Upper lobe of left lung (tissue), 4 donors: ENCODE measurements at regions not wholly inside any gene's neighbourhood (a gene's known extent, or its start where the extent isn't known, plus 50 kb on each side); places are given as distances from the start of the nearest gene placed in this dataset.

Source experiments
- CTCF ChIP-seq, 6 experiments: fragments of 450-650 bp in 4 of 6; fragments of 200-600 bp in 2 of 6; sonication (generic) in 2 of 6; IDR thresholded peaks; one replicate each; pipeline ENCODE4 v1.5.1; 2016 to 2019; ENCODE audit warnings: antibody characterized with exemption in 6 of 6
- EP300 ChIP-seq, 4 donors: sonication (generic); formaldehyde crosslinking; IDR thresholded peaks; one replicate each; pipeline ENCODE4 v1.5.1; 2017; ENCODE audit warnings: antibody characterized with exemption in 4 of 4, control low read depth in 2 of 4
- POLR2A ChIP-seq, 4 donors: fragments of 450-650 bp; IDR thresholded peaks; one replicate each; pipeline ENCODE4 v1.5.1; 2016 to 2017; ENCODE audit warnings: antibody characterized with exemption in 4 of 4, mild to moderate bottlenecking in 2 of 4
- POLR2AphosphoS5 ChIP-seq, 2 donors: sonication (generic); formaldehyde crosslinking; IDR thresholded peaks; one replicate each; pipeline ENCODE4 v1.5.1; 2017; ENCODE audit warnings: antibody characterized with exemption in 2 of 2

- no peak for TF ChIP-seq CTCF (IDR thresholded peaks at IDR 0.05)
- TF ChIP-seq POLR2AphosphoS5 (IDR thresholded peaks at IDR 0.05) = no peak
- no peak for TF ChIP-seq POLR2A (IDR thresholded peaks at IDR 0.05)
- TF ChIP-seq EP300 (IDR thresholded peaks at IDR 0.05) = no peak
Measured at GRCh38 chr20:60525397-60525796, 567.2 kb downstream of the CDH26 start.
